Calu3 (cell line): ENCODE measurements at regions not wholly inside any gene's neighbourhood (a gene's known extent, or its start where the extent isn't known, plus 50 kb on each side); places are given as distances from the start of the nearest gene placed in this dataset.

Experiments
- BruUV-seq: library from RNA; stranded (reverse); fragments of 400-500 nt; replicated peaks from 2 replicates; lab custom pipeline; 2021; lab: Mats Ljungman, UMichigan
- CTCF ChIA-PET: fragments of 300-600 bp; sonication (Branson Sonifier 250); formaldehyde crosslinking; loops from one replicate; lab custom pipeline; 2022; ENCODE audit warnings: antibody characterized with exemption; lab: Charles Lee
- DNase-seq: peaks from one replicate; pipeline ENCODE4 v3.0.0; 2022
- H3K27ac Mint-ChIP-seq: one replicate; pipeline ENCODE4 v1.8.0; 2022; ENCODE audit warnings: mixed read lengths; ENCODE audit not compliant: unreplicated experiment
- H3K27me3 Mint-ChIP-seq: one replicate; pipeline ENCODE4 v1.8.0; 2022; ENCODE audit warnings: mixed read lengths; ENCODE audit not compliant: unreplicated experiment
- H3K36me3 Mint-ChIP-seq: one replicate; pipeline ENCODE4 v1.8.0; 2022; ENCODE audit warnings: mild to moderate bottlenecking, moderate library complexity, mixed read lengths; ENCODE audit not compliant: insufficient read depth, unreplicated experiment
- H3K4me1 Mint-ChIP-seq: one replicate; pipeline ENCODE4 v1.8.0; 2022; ENCODE audit warnings: mild to moderate bottlenecking, low read depth, mixed read lengths; ENCODE audit not compliant: unreplicated experiment
- H3K4me3 Mint-ChIP-seq: one replicate; pipeline ENCODE4 v1.8.0; 2022; ENCODE audit warnings: mild to moderate bottlenecking, low read depth, moderate library complexity, mixed read lengths; ENCODE audit not compliant: unreplicated experiment
- H3K9me3 Mint-ChIP-seq: one replicate; pipeline ENCODE4 v1.8.0; 2022; ENCODE audit warnings: low read depth, mixed read lengths; ENCODE audit not compliant: unreplicated experiment
- CTCF ChIP-seq: fragments of 200-600 bp; IDR thresholded peaks from one replicate; pipeline ENCODE4 v1.8.0; 2022; ENCODE audit warnings: antibody characterized with exemption; ENCODE audit not compliant: unreplicated experiment
- intact Hi-C: fragments of 100-400 bp; cut with micrococcal nuclease; formaldehyde crosslinking; loops from one replicate; pipeline ENCODE4 v1.10.0; 2022; ENCODE audit not compliant: unreplicated experiment

- CTCF ChIA-PET = no interaction called here
- Mint-ChIP-seq H3K27me3 (peaks cover 17% of the 10 kb centered on the region), H3K36me3 (no peaks in the 10 kb centered on the region), H3K4me3 (no peak overlapping the region), H3K4me1 (no peaks in the 10 kb centered on the region), H3K27ac (no peak overlapping the region), H3K9me3 (no peaks in the 10 kb centered on the region)
- intact Hi-C loops = no loop called here
- TF ChIP-seq CTCF = no peak
- BruUV-seq = no TSS peak
- DNase-seq = no peak
Measured at GRCh38 chr22:49601614-49602321, 225.9 kb downstream of the BRD1 start.

GRCh38 chr22:49600891-49601431, 226.7 kb downstream of the BRD1 start:
- H3K36me3 Mint-ChIP-seq = no peaks in the 10 kb centered on the region
- no peak for TF ChIP-seq CTCF
- H3K27ac Mint-ChIP-seq = no peak overlapping the region
- no peaks in the 10 kb centered on the region for H3K4me1 Mint-ChIP-seq
- no peaks in the 10 kb centered on the region for H3K9me3 Mint-ChIP-seq
- no peak for DNase-seq
- no peak overlapping the region for H3K4me3 Mint-ChIP-seq
- CTCF ChIA-PET = no interaction called here
- intact Hi-C loops = no loop called here
- BruUV-seq = no TSS peak
- peaks cover 14% of the 10 kb centered on the region for H3K27me3 Mint-ChIP-seq

- intact Hi-C loops = no loop called here
- H3K27ac Mint-ChIP-seq = no peak overlapping the region
- no peaks in the 10 kb centered on the region for H3K36me3 Mint-ChIP-seq
- H3K4me3 Mint-ChIP-seq = no peak overlapping the region
- CTCF ChIA-PET = no interaction called here
- no TSS peak for BruUV-seq
- H3K27me3 Mint-ChIP-seq = peaks cover 14% of the 10 kb centered on the region
- H3K9me3 Mint-ChIP-seq = no peaks in the 10 kb centered on the region
- H3K4me1 Mint-ChIP-seq = no peaks in the 10 kb centered on the region
- no peak for TF ChIP-seq CTCF
- DNase-seq = no peak
Measured at GRCh38 chr22:49600468-49600867, 227.2 kb downstream of the BRD1 start.

GRCh38 chr22:49599691-49600455, 227.8 kb downstream of the BRD1 start:
- no peak overlapping the region for H3K4me3 Mint-ChIP-seq
- H3K9me3 Mint-ChIP-seq = no peaks in the 10 kb centered on the region
- BruUV-seq = no TSS peak
- TF ChIP-seq CTCF = no peak
- DNase-seq = no peak
- no peak overlapping the region for H3K27ac Mint-ChIP-seq
- H3K27me3 Mint-ChIP-seq = peaks cover 14% of the 10 kb centered on the region
- H3K36me3 Mint-ChIP-seq = no peaks in the 10 kb centered on the region
- CTCF ChIA-PET = no interaction called here
- no peaks in the 10 kb centered on the region for H3K4me1 Mint-ChIP-seq
- intact Hi-C loops = no loop called here
